ENCODE measurements at regions not wholly inside any gene's neighbourhood (a gene's known extent, or its start where the extent isn't known, plus 50 kb on each side); places are given as distances from the start of the nearest gene placed in this dataset.

DNA sequence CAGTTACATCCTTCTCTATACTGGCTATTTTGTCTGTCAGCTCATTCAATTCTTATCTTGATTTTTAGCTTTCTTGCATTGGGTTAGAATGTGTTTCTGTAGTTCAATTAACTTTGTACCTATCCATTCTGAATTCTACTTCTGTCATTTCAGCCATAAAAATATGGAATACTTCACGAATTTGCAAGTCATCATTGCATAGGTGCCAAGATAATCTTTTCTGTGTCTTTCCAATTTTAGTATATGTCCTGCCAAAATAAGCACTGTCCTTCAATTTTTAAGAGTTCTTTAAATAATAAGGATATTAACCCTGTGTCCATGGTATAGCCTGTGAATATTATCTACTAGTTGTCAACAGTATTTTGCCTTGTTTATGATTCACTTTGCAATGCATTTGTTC, 665.7 kb upstream of the MDGA2 start:
- H3K4me3 ChIP-seq (ENCODE audit: low read depth, low read length): no peak overlapping the region
- no peak for TF ChIP-seq CTCF (IDR thresholded peaks at IDR 0.05; ENCODE audit: low read depth, low read length)

- no peak for TF ChIP-seq CTCF (IDR thresholded peaks at IDR 0.05; ENCODE audit: low read depth, low read length)
- no peak overlapping the region for H3K4me3 ChIP-seq (ENCODE audit: low read depth, low read length)
Observed at GRCh38 chr14:48333221-48333920, 658.0 kb upstream of the MDGA2 start.

GRCh38 chr14:48331421-48331820, 656.0 kb upstream of the MDGA2 start:
- no peak overlapping the region for H3K4me3 ChIP-seq (ENCODE audit: low read depth, low read length)
- TF ChIP-seq CTCF (IDR thresholded peaks at IDR 0.05; ENCODE audit: low read depth, low read length): no peak

- H3K4me3 ChIP-seq (ENCODE audit: low read depth, low read length): no peak overlapping the region
- TF ChIP-seq CTCF (IDR thresholded peaks at IDR 0.05; ENCODE audit: low read depth, low read length): no peak
Observed at GRCh38 chr14:48325486-48325885, 650.1 kb upstream of the MDGA2 start.

GRCh38 chr14:48323665-48324064, 648.3 kb upstream of the MDGA2 start:
- no peak for TF ChIP-seq CTCF (IDR thresholded peaks at IDR 0.05; ENCODE audit: low read depth, low read length)
- H3K4me3 ChIP-seq (ENCODE audit: low read depth, low read length): no peak overlapping the region

GRCh38 chr14:48319823-48320222, 644.4 kb upstream of the MDGA2 start:
- no peak overlapping the region for H3K4me3 ChIP-seq (ENCODE audit: low read depth, low read length)
- no peak for TF ChIP-seq CTCF (IDR thresholded peaks at IDR 0.05; ENCODE audit: low read depth, low read length)

DNA sequence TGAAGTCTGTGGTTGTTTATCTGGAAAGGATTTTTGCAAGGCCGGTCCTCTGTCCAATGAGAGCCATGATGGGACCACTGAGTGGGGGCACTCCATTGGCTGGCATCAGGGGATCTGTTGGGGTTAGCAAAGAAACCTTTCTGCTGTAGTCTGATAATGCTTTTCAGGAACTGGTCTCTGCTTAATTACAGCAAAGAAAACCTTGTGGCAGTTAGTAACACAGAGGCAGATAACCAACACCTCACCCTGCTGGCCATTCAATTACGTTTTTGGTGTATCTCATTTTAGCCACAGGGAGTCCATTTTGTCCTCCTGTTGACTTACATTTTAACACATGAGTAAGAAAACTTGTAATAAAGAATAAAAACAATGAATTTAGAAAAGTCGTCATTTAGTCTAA, 629.3 kb upstream of the MDGA2 start:
- H3K4me3 ChIP-seq (ENCODE audit: low read depth, low read length): no peak overlapping the region
- TF ChIP-seq CTCF (IDR thresholded peaks at IDR 0.05; ENCODE audit: low read depth, low read length): no peak
